Thoracic aorta (tissue), 2 donors: ENCODE measurements at regions not wholly inside any gene's neighbourhood (a gene's known extent, or its start where the extent isn't known, plus 50 kb on each side); places are given as distances from the start of the nearest gene placed in this dataset.

Experiments used
- ATAC-seq: fragments of 150-250 bp; one replicate; pipeline ENCODE4 v1.8.0; 2017; ENCODE audit warnings: low read depth; ENCODE audit not compliant: insufficient number of reproducible peaks, low FRiP score
- DNase-seq: peaks from one replicate; pipeline ENCODE4 v3.0.0-alpha.2; 2020; ENCODE audit warnings: low spot score
- H3K27ac ChIP-seq, 2 donors: fragments of 200-600 bp; sonication (generic); 1 replicate in 1 of 2; 2 replicates in 1 of 2; pipeline ENCODE4 v1.5.1; 2016; ENCODE audit warnings: mild to moderate bottlenecking in 2 of 2, moderate library complexity in 2 of 2
- H3K27me3 ChIP-seq: fragments of 200-600 bp; sonication (generic); replicated peaks from 2 replicates; pipeline ENCODE4 v1.6.0; 2016; ENCODE audit warnings: mild to moderate bottlenecking; ENCODE audit not compliant: insufficient read depth
- H3K36me3 ChIP-seq: fragments of 200-600 bp; sonication (generic); one replicate; pipeline ENCODE4 v1.5.1; 2016
- H3K4me1 ChIP-seq, 2 donors: fragments of 200-600 bp; sonication (generic); 1 replicate in 1 of 2; 2 replicates in 1 of 2; pipeline versions ENCODE4 v1.5.1 to v1.6.0; 2016; ENCODE audit warnings: low read depth in 2 of 2, mild to moderate bottlenecking in 1 of 2; ENCODE audit not compliant: control insufficient read depth in 1 of 2
- H3K4me3 ChIP-seq: fragments of 200-600 bp; sonication (generic); 2 replicates; pipeline ENCODE4 v1.5.1; 2016; ENCODE audit warnings: mild to moderate bottlenecking
- H3K9me3 ChIP-seq: fragments of 200-600 bp; sonication (generic); 2 replicates; pipeline ENCODE4 v1.5.1; 2016
- CTCF ChIP-seq: fragments of 200-600 bp; sonication (generic); IDR thresholded peaks from one replicate; pipeline ENCODE4 v1.5.1; 2019; ENCODE audit warnings: antibody characterized with exemption

DNA sequence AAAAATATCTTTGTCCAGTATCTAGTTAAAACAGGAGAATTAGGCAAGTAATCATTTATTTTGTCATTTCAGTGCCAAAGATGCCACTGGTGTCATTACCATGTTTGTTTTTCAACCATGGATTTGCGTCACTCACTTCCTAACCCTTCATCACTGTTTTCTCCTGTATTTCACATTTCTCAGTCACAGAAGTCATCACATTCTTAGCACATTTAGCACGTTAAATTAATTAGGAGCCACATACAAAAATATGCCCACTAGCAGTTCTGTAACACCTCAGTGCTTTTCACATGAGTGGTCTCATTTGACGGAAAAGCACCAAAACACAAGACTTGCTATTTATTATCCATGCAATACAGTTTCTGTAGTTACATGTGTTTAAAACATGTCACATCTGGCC, 546.0 kb downstream of the METTL15 start:
- Histone ChIP-seq H3K27me3 (no peaks in the 10 kb centered on the region), H3K27ac (no peak overlapping the region), H3K4me1 (no peaks in the 10 kb centered on the region), H3K36me3 (no peaks in the 10 kb centered on the region), H3K9me3 (no peaks in the 10 kb centered on the region), H3K4me3 (no peak overlapping the region)
- DNase-seq (no peak), ATAC-seq (no peak)
- TF ChIP-seq CTCF: no peak

- H3K27me3 ChIP-seq: no peaks in the 10 kb centered on the region
- H3K9me3 ChIP-seq: no peaks in the 10 kb centered on the region
- H3K36me3 ChIP-seq: no peaks in the 10 kb centered on the region
- DNase-seq: no peak
- H3K4me1 ChIP-seq: no peaks in the 10 kb centered on the region
- no peak overlapping the region for H3K27ac ChIP-seq
- no peak for TF ChIP-seq CTCF
- no peak overlapping the region for H3K4me3 ChIP-seq
- ATAC-seq: no peak
Observed at GRCh38 chr11:28649922-28650321, 541.7 kb downstream of the METTL15 start.

DNA sequence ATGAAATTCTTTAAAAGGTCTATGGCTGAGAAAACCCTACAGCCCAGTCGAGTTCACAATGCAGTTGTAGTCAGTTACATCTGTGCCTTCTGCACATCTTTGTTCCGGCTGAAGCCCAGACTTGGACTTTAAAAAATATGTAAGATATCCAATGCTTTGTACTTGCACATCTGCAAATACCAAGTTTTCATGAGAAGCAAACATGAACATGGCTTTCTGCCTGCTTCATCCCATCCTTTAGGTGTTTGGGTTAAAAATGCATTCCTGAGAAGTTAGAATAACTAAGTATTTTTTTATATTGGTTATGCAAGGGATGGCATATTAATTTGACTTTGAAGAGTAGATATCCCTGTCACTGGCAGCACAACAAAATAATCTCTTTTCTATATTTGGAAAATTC, 528.4 kb downstream of the METTL15 start:
- H3K4me3 ChIP-seq: no peak overlapping the region
- TF ChIP-seq CTCF: no peak

DNA sequence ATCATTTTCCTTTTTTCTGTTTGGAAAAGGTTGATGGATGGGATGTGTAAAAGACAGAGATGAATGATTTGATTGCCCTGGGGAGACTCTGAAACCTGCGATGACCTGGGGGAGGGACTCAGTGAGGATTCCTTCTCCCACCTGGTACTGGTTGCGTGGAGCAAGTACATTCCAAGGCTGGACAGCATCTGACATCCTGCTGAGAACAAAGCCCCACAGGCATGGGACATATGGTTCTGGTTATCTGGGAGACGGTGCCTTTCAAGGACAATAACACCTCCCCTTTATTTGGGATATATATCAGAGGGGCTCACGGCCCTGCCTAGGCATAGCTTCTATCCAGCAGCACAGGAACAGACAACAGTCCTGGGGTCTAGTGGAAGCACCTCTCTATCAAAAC, 527.8 kb downstream of the METTL15 start:
- Histone ChIP-seq H3K4me1 (no peaks in the 10 kb centered on the region), H3K36me3 (no peaks in the 10 kb centered on the region), H3K27ac (no peak overlapping the region), H3K27me3 (no peaks in the 10 kb centered on the region), H3K9me3 (no peaks in the 10 kb centered on the region), H3K4me3 (no peak overlapping the region)
- ATAC-seq (no peak), DNase-seq (no peak)
- no peak for TF ChIP-seq CTCF

More for the DNA sequence above, 528.4 kb downstream of the METTL15 start:
- ATAC-seq (no peak), DNase-seq (no peak)
- no peaks in the 10 kb centered on the region for H3K27me3 ChIP-seq
- H3K36me3 ChIP-seq: no peaks in the 10 kb centered on the region
- no peaks in the 10 kb centered on the region for H3K9me3 ChIP-seq
- no peak overlapping the region for H3K27ac ChIP-seq
- no peaks in the 10 kb centered on the region for H3K4me1 ChIP-seq

GRCh38 chr11:28632338-28632737, 524.1 kb downstream of the METTL15 start:
- no peaks in the 10 kb centered on the region for H3K27me3 ChIP-seq
- no peaks in the 10 kb centered on the region for H3K36me3 ChIP-seq
- DNase-seq (no peak), ATAC-seq (no peak)
- H3K9me3 ChIP-seq: no peaks in the 10 kb centered on the region
- no peak for TF ChIP-seq CTCF
- no peak overlapping the region for H3K4me3 ChIP-seq
- no peaks in the 10 kb centered on the region for H3K4me1 ChIP-seq
- H3K27ac ChIP-seq: no peak overlapping the region
